MM.1S (cell line): ENCODE measurements at regions not wholly inside any gene's neighbourhood (a gene's known extent, or its start where the extent isn't known, plus 50 kb on each side); places are given as distances from the start of the nearest gene placed in this dataset.

Experiments
- DNase-seq: peaks from one replicate; pipeline ENCODE4 v3.0.0-alpha.2; 2015
- H2AFZ ChIP-seq: fragments of 300-600 bp; sonication (generic); 2 replicates; pipeline ENCODE4 v1.6.0; 2016; ENCODE audit warnings: antibody characterized with exemption, low read length
- H3F3A ChIP-seq: fragments of 300-600 bp; sonication (generic); 2 replicates; pipeline ENCODE4 v1.6.1; 2016; ENCODE audit warnings: mild to moderate bottlenecking, antibody characterized with exemption, low read length, moderate library complexity, mixed read lengths; ENCODE audit not compliant: insufficient read depth
- H3K27ac ChIP-seq: fragments of 300-600 bp; sonication (generic); 2 replicates; pipeline ENCODE4 v1.5.1; 2016; ENCODE audit warnings: mild to moderate bottlenecking, low read length
- H3K27me3 ChIP-seq: fragments of 300-600 bp; sonication (generic); replicated peaks from 2 replicates; pipeline ENCODE4 v1.6.0; 2016; ENCODE audit warnings: low read length; ENCODE audit not compliant: insufficient read depth
- H3K36me3 ChIP-seq: fragments of 300-600 bp; sonication (generic); replicated peaks from 2 replicates; pipeline ENCODE4 v1.6.1; 2016; ENCODE audit warnings: mild to moderate bottlenecking, low read length, mixed read lengths; ENCODE audit not compliant: insufficient read depth
- H3K4me1 ChIP-seq: fragments of 300-600 bp; sonication (generic); 2 replicates; pipeline ENCODE4 v1.6.1; 2016; ENCODE audit warnings: low read length, mixed read lengths
- H3K4me2 ChIP-seq: fragments of 300-600 bp; sonication (generic); 2 replicates; pipeline ENCODE4 v1.6.0; 2016; ENCODE audit warnings: low read depth, low read length
- H3K4me3 ChIP-seq: fragments of 300-600 bp; sonication (generic); 2 replicates; pipeline ENCODE4 v1.5.1; 2016; ENCODE audit warnings: low read length, mixed read lengths
- H3K79me2 ChIP-seq: fragments of 300-600 bp; sonication (generic); 2 replicates; pipeline ENCODE4 v1.6.1; 2016; ENCODE audit warnings: mixed run types, low read length, mixed read lengths
- H3K9ac ChIP-seq: fragments of 300-600 bp; sonication (generic); 2 replicates; pipeline ENCODE4 v1.6.1; 2016; ENCODE audit warnings: low read length, mixed read lengths
- H3K9me2 ChIP-seq: fragments of 300-600 bp; sonication (generic); replicated peaks from 2 replicates; pipeline ENCODE4 v1.6.1; 2016; ENCODE audit warnings: mild to moderate bottlenecking, low read length, mixed read lengths; ENCODE audit not compliant: insufficient read depth
- H3K9me3 ChIP-seq: fragments of 300-600 bp; sonication (generic); replicated peaks from 2 replicates; pipeline ENCODE4 v1.6.1; 2016; ENCODE audit warnings: mild to moderate bottlenecking, low read length, mixed read lengths; ENCODE audit not compliant: insufficient read depth
- H4K20me1 ChIP-seq: fragments of 300-600 bp; sonication (generic); 2 replicates; pipeline ENCODE4 v1.6.1; 2016; ENCODE audit warnings: mild to moderate bottlenecking, low read length, moderate library complexity, mixed read lengths; ENCODE audit not compliant: insufficient read depth
- EZH2 ChIP-seq: fragments of 300-600 bp; sonication (generic); optimal IDR thresholded peaks from 2 replicates; pipeline ENCODE3; 2017; ENCODE audit warnings: low read depth, mild to moderate bottlenecking, antibody characterized with exemption, low read length, mixed read lengths
- EZH2phosphoT487 ChIP-seq: fragments of 300-600 bp; sonication (generic); IDR thresholded peaks from 2 replicates; pipeline ENCODE4 v1.6.1; 2018; ENCODE audit warnings: antibody characterized with exemption, low read length
- TF ChIP-seq, protein P1 (sequence below): fragments of 300-600 bp; sonication (generic); IDR thresholded peaks from 2 replicates; pipeline ENCODE4 v1.5.1; 2016; ENCODE audit warnings: antibody characterized with exemption, low read length, mixed read lengths

GRCh38 chr18:39025531-39025930 lies 1459.9 kb upstream of the CELF4 start:
- H3K9ac ChIP-seq: no peak overlapping the region
- no peaks in the 10 kb centered on the region for H3F3A ChIP-seq
- H4K20me1 ChIP-seq: no peaks in the 10 kb centered on the region
- TF ChIP-seq, protein P1, sequence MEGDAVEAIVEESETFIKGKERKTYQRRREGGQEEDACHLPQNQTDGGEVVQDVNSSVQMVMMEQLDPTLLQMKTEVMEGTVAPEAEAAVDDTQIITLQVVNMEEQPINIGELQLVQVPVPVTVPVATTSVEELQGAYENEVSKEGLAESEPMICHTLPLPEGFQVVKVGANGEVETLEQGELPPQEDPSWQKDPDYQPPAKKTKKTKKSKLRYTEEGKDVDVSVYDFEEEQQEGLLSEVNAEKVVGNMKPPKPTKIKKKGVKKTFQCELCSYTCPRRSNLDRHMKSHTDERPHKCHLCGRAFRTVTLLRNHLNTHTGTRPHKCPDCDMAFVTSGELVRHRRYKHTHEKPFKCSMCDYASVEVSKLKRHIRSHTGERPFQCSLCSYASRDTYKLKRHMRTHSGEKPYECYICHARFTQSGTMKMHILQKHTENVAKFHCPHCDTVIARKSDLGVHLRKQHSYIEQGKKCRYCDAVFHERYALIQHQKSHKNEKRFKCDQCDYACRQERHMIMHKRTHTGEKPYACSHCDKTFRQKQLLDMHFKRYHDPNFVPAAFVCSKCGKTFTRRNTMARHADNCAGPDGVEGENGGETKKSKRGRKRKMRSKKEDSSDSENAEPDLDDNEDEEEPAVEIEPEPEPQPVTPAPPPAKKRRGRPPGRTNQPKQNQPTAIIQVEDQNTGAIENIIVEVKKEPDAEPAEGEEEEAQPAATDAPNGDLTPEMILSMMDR: no peak
- TF ChIP-seq EZH2phosphoT487 (no peak), EZH2 (no peak)
- no peaks in the 10 kb centered on the region for H3K9me2 ChIP-seq
- H2AFZ ChIP-seq: no peak overlapping the region
- no peak for DNase-seq
- H3K79me2 ChIP-seq: no peaks in the 10 kb centered on the region
- H3K36me3 ChIP-seq: no peaks in the 10 kb centered on the region
- H3K9me3 ChIP-seq: no peaks in the 10 kb centered on the region
- no peaks in the 10 kb centered on the region for H3K27me3 ChIP-seq
- no peak overlapping the region for H3K27ac ChIP-seq
- H3K4me3 ChIP-seq: no peak overlapping the region
- no peaks in the 10 kb centered on the region for H3K4me1 ChIP-seq
- H3K4me2 ChIP-seq: no peak overlapping the region

DNA sequence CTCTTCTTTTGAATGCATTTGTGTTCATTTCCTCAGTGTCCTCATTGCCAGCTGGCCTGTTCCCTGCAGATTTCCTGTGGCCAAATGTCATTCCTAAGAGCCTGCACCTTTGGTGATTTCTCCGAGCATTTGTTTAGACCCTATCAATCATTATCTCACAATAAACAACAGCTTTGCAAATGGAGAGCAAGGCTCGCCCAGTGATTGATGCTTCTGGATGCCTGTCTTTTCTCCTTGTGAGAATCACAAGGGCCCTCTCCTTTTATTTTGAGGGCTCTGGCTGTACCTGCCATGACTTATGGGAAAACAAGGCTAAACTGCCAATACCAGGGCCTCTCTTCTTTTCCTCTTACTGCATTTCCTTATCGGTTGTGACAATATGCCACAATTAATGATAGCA lies 1454.4 kb upstream of the CELF4 start:
- Histone ChIP-seq H3F3A (no peaks in the 10 kb centered on the region), H3K79me2 (no peaks in the 10 kb centered on the region), H3K4me1 (no peaks in the 10 kb centered on the region), H3K27ac (no peak overlapping the region), H2AFZ (no peak overlapping the region), H3K36me3 (no peaks in the 10 kb centered on the region), H3K27me3 (no peaks in the 10 kb centered on the region), H3K9ac (no peak overlapping the region), H3K9me3 (no peaks in the 10 kb centered on the region), H3K4me2 (no peak overlapping the region), H3K9me2 (no peaks in the 10 kb centered on the region), H4K20me1 (no peaks in the 10 kb centered on the region), H3K4me3 (no peak overlapping the region)
- no peak for DNase-seq
- TF ChIP-seq, protein P1: no peak
- no peak for TF ChIP-seq EZH2phosphoT487

GRCh38 chr18:39007031-39007902 lies 1441.7 kb upstream of the CELF4 start:
- H3K9me2 ChIP-seq: no peaks in the 10 kb centered on the region
- TF ChIP-seq EZH2phosphoT487 (no peak), EZH2 (no peak)
- TF ChIP-seq, protein P1: no peak
- no peaks in the 10 kb centered on the region for H3K27me3 ChIP-seq
- no peaks in the 10 kb centered on the region for H4K20me1 ChIP-seq
- no peak overlapping the region for H3K27ac ChIP-seq
- no peaks in the 10 kb centered on the region for H3F3A ChIP-seq
- no peaks in the 10 kb centered on the region for H3K9me3 ChIP-seq
- H3K9ac ChIP-seq: no peak overlapping the region
- no peak for DNase-seq
- H3K4me2 ChIP-seq: no peak overlapping the region
- no peak overlapping the region for H2AFZ ChIP-seq
- no peaks in the 10 kb centered on the region for H3K79me2 ChIP-seq
- no peaks in the 10 kb centered on the region for H3K36me3 ChIP-seq
- H3K4me3 ChIP-seq: no peak overlapping the region
- H3K4me1 ChIP-seq: no peaks in the 10 kb centered on the region
